ENCODE measurements at regions not wholly inside any gene's neighbourhood (a gene's known extent, or its start where the extent isn't known, plus 50 kb on each side); places are given as distances from the start of the nearest gene placed in this dataset.

DNA sequence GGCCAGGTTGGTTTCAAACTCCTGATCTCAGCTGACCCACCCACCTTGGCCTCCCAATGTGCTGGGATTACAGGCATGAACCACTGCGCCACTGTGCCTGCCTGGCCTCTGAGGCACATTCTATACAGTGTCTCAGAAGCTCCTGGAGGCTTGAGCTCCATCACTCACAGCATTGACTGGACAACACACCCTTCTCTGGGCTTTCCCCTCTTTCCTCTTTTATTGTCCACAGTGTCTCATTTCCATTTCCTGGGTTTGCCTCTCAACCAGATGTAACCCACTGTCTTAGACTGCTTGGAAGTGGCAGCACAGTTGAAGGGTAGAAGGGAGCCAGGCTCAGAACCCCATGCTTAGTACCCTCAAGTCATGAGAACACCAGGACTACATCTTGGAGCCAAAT is 208.1 kb downstream of the MTX2 start:
- TF ChIP-seq CTCF (IDR thresholded peaks at IDR 0.05; ENCODE audit: low read depth, low read length, missing input control) (no peak), REST (IDR thresholded peaks at IDR 0.05) (no peak), EGR1 (IDR thresholded peaks at IDR 0.05; ENCODE audit: low read depth in 2 of 2) (no peak), HNF4A (conservative IDR thresholded peaks at IDR 0.05) (no peak), SP1 (IDR thresholded peaks at IDR 0.05) (no peak), JUND (IDR thresholded peaks at IDR 0.05) (no peak), RAD21 (IDR thresholded peaks at IDR 0.05) (no peak)
